Activated naive CD8-positive, alpha-beta T cell (primary cell): ENCODE measurements at regions not wholly inside any gene's neighbourhood (a gene's known extent, or its start where the extent isn't known, plus 50 kb on each side); places are given as distances from the start of the nearest gene placed in this dataset.
"Not testable (repeated sequence)": the region's sequence is repeated elsewhere in the genome, so short reads cannot be mapped to it uniquely, and the experiment has no call there.

ENCODE experiments used
- H3K27ac Mint-ChIP-seq: one replicate; pipeline ENCODE4 v1.8.0; 2021; ENCODE audit warnings: mixed read lengths
- H3K27me3 Mint-ChIP-seq: one replicate; pipeline ENCODE4 v1.8.0; 2021; ENCODE audit warnings: mixed read lengths
- H3K36me3 Mint-ChIP-seq: one replicate; pipeline ENCODE4 v1.8.0; 2021; ENCODE audit warnings: mixed read lengths
- H3K4me1 Mint-ChIP-seq: one replicate; pipeline ENCODE4 v1.8.0; 2021; ENCODE audit warnings: low read depth, mixed read lengths
- H3K4me3 Mint-ChIP-seq: one replicate; pipeline ENCODE4 v1.8.0; 2021; ENCODE audit warnings: mild to moderate bottlenecking, mixed read lengths
- H3K9me3 Mint-ChIP-seq: one replicate; pipeline ENCODE4 v1.8.0; 2021; ENCODE audit warnings: low read depth, mixed read lengths

GRCh38 chr13:21246761-21247452, 70.4 kb downstream of the MRPL57 start:
- H3K27ac Mint-ChIP-seq = no peak overlapping the region
- H3K27me3 Mint-ChIP-seq = peaks cover 4% of the 10 kb centered on the region
- H3K9me3 Mint-ChIP-seq = no peaks in the 10 kb centered on the region

DNA sequence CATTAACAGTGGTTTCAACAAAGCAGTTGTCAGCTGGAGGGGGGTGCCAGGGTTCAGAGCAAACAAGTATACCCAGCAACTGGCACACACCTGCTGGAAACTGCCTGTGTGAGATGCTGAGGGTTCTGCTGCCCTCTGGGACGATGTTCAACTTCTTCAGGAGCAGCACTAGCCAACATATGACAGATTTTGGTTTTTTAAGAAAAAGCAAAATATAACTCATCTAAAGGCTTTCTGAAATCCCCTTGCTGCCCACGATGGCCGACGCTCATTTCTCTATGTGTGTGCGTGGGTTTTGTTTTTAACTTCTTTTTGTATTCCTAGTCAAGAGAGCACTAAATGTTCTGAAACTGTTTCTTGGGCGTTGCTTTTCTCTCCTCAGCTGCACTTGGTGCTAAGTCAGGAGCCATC, 79.9 kb downstream of the MRPL57 start:
- Mint-ChIP-seq H3K4me1 (peaks cover 2% of the 10 kb centered on the region), H3K27me3 (no peaks in the 10 kb centered on the region), H3K9me3 (no peaks in the 10 kb centered on the region), H3K27ac (no peak overlapping the region), H3K4me3 (no peak overlapping the region), H3K36me3 (no peaks in the 10 kb centered on the region)

More at GRCh38 chr13:21246761-21247452, 70.4 kb downstream of the MRPL57 start:
- Mint-ChIP-seq H3K4me3 (no peak overlapping the region), H3K4me1 (no peaks in the 10 kb centered on the region), H3K36me3 (no peaks in the 10 kb centered on the region)

DNA sequence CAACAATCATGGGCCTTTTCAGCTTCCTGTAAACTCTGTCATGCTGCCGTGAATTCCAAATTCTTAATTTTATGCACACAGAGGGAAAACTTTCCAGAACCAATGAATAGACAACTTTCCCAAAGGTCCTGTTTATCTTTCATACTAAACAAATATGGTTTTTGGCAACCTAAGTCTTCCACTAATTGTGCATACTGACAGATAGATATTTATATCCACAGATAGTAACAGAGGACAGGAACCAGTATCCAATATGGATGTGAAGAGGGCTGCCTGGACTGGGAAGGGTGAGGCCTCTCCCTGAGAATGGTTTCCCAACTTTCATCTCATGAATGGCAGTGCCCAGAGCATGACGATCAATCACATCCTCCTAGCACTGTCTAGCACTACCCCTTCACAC, 80.4 kb downstream of the MRPL57 start:
- H3K4me1 Mint-ChIP-seq = peaks cover 2% of the 10 kb centered on the region
- H3K4me3 Mint-ChIP-seq = no peak overlapping the region
- H3K36me3 Mint-ChIP-seq = no peaks in the 10 kb centered on the region
- H3K27me3 Mint-ChIP-seq = no peaks in the 10 kb centered on the region
- H3K27ac Mint-ChIP-seq = no peak overlapping the region
- no peaks in the 10 kb centered on the region for H3K9me3 Mint-ChIP-seq

DNA sequence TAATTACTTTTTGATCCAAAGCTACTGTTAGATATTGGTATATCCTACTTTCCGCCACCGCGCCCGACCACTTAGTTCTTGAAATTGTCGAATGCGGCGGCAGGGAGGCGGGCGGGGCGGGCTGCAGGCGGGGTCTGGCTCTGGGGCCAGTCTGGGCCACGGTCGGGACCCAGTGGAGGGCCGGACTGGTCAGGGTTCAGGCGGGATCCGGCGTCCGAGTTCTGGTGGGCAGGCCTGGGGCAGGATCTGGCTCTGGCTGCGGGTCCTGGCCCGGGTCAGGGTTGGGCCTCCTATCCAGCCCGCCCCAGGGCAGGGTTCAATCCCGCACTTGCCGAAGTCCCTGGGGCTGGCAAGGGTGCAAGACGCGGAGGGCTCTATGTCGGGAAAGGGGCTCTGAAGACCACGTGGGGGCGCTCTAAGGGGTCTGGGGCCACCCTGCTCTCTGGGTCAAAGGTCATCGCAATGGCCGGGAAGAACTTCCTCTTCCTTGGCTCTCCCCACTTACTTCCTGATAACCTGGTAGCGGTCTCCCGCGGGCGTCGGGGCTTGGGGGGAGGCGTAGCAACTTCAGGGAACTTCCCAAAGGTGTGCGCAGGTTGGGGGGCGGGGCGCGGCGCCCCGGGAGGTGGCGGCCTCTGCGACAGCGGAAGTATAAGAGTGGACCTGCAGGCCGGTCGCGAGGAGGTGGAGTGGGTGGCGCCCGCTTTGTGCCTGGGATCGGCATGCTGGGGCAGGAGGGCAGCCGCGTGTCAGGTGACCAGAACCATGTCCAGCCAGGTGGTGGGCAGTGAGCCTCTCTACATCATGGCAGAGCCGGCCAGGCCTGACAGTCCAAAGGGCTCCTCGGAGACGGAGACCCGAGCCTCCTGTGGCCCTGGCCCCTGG, 83.4 kb downstream of the MRPL57 start:
- no peaks in the 10 kb centered on the region for H3K36me3 Mint-ChIP-seq
- no peaks in the 10 kb centered on the region for H3K27me3 Mint-ChIP-seq
- H3K9me3 Mint-ChIP-seq = no peaks in the 10 kb centered on the region
- H3K4me1 Mint-ChIP-seq = peaks cover 2% of the 10 kb centered on the region
- H3K27ac Mint-ChIP-seq = no peak overlapping the region
- no peak overlapping the region for H3K4me3 Mint-ChIP-seq

DNA sequence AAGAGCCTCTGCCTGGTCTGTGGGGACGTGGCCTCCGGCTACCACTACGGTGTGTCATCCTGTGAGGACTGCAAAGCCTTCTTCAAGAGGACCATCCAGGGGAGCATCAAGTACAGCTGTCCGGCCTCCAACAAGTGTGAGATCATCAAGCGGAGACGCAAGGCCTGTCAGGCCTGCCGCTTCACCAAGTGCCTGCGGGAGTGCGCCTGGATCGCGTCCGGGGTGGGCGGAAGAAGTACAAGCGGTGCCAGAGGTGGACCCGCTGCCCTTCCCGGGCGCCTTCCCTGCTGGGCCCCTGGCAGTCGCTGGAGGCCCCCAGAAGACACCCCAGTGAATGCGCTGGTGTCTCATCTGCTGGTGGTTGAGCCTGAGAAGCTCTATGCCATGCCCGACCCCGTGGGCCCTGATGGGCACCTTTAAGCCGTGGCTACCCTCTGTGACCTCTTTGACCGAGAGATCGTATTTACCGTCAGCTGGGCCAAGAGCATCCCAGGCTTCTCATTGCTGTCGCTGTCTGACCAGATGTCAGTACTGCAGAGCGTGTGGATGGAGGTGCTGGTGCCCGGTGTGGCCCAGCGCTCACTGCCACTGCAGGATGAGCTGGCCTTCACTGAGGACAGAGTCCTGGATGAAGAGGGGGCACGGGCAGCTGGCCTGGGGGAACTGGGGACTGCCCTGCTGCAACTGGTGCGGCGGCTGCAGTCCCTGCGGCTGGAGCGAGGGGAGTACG, 84.3 kb downstream of the MRPL57 start:
- not testable (repeated sequence) for H3K9me3 Mint-ChIP-seq, H3K4me3 Mint-ChIP-seq, H3K27me3 Mint-ChIP-seq, H3K36me3 Mint-ChIP-seq, H3K27ac Mint-ChIP-seq, H3K4me1 Mint-ChIP-seq

DNA sequence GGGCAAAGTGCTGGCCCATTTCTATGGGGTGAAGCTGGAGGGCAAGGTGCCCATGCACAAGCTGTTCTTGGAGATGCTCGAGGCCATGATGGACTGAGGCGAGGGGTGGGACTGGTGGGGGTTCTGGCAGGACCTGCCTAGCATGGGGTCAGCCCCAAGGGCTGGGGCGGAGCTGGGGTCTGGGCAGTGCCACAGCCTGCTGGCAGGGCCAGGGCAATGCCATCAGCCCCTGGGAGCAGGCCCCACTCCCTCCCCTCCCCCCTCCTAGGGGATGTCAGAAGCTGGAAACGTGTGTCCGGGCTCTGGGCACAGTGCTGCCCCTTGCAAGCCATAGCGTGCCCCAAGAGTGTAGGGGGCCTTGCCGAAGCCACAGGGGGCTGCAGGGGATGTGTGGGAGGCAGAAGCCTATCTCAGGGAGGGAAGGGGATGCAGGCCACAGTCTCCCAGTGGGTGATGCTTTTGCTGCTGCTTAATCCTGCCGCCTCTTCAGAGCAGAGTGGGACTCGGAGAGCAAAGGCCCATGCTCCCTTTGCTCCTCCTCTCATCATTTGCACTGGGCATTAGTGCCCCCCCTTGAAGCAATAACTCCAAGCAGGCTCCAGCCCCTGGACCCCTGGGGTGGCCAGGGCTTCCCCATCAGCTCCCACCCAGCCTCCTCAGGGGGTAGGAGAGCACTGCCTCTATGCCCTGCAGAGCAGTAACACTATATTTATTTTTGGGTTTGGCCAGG, 85.2 kb downstream of the MRPL57 start:
- H3K27me3 Mint-ChIP-seq, H3K27ac Mint-ChIP-seq, H3K9me3 Mint-ChIP-seq, H3K4me3 Mint-ChIP-seq, H3K4me1 Mint-ChIP-seq, H3K36me3 Mint-ChIP-seq: not testable (repeated sequence)

GRCh38 chr13:21263909-21264308, 87.5 kb downstream of the MRPL57 start:
- H3K4me3 Mint-ChIP-seq, H3K9me3 Mint-ChIP-seq, H3K27ac Mint-ChIP-seq, H3K36me3 Mint-ChIP-seq, H3K27me3 Mint-ChIP-seq, H3K4me1 Mint-ChIP-seq: not testable (repeated sequence)

- H3K9me3 Mint-ChIP-seq, H3K4me1 Mint-ChIP-seq, H3K27ac Mint-ChIP-seq, H3K4me3 Mint-ChIP-seq, H3K36me3 Mint-ChIP-seq, H3K27me3 Mint-ChIP-seq: not testable (repeated sequence)
Observed at GRCh38 chr13:21268485-21268884, 92.0 kb downstream of the MRPL57 start.

GRCh38 chr13:21272439-21272838, 96.0 kb downstream of the MRPL57 start:
- H3K4me1 Mint-ChIP-seq, H3K27ac Mint-ChIP-seq, H3K36me3 Mint-ChIP-seq, H3K27me3 Mint-ChIP-seq, H3K4me3 Mint-ChIP-seq, H3K9me3 Mint-ChIP-seq: not testable (repeated sequence)

GRCh38 chr13:21274457-21274856, 98.0 kb downstream of the MRPL57 start:
- not testable (repeated sequence) for H3K27ac Mint-ChIP-seq, H3K27me3 Mint-ChIP-seq, H3K4me1 Mint-ChIP-seq, H3K9me3 Mint-ChIP-seq, H3K36me3 Mint-ChIP-seq, H3K4me3 Mint-ChIP-seq

GRCh38 chr13:21282065-21282464, 105.6 kb downstream of the MRPL57 start:
- peaks cover 14% of the 10 kb centered on the region for H3K27me3 Mint-ChIP-seq
- H3K9me3 Mint-ChIP-seq = no peaks in the 10 kb centered on the region
- H3K4me1 Mint-ChIP-seq = no peaks in the 10 kb centered on the region
- no peak overlapping the region for H3K4me3 Mint-ChIP-seq
- no peak overlapping the region for H3K27ac Mint-ChIP-seq
- no peaks in the 10 kb centered on the region for H3K36me3 Mint-ChIP-seq

DNA sequence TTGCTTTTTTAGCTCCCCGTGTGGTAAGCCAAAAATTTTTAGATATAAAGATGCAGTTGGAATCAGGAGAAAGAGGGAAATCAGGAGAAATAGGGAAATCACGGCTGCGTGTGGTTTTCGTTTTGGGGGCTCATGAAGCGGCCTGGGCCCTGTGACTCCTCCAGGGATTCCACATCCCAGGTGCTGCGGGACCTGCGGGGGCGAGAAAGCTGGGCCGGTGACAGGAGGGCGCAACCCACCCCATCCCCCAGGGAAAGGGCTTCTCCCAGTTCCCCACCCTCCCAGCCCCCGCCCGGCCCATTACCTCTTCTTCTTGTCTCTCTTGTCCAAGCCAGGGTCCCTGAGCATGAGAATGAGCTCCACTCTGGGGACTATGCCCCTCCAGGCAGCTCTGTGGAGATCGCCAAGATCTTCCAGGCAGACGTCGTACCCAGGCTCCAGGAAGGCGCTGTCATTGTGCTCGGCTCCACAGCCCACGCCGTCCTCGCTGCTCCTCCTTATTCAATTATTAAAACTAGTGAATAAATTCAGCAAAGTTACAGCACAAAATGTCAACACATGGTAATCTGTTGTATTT, 111.0 kb downstream of the MRPL57 start:
- H3K27me3 Mint-ChIP-seq = peaks cover 12% of the 10 kb centered on the region
- no peaks in the 10 kb centered on the region for H3K4me1 Mint-ChIP-seq
- H3K4me3 Mint-ChIP-seq = no peak overlapping the region
- no peaks in the 10 kb centered on the region for H3K9me3 Mint-ChIP-seq
- no peak overlapping the region for H3K27ac Mint-ChIP-seq
- no peaks in the 10 kb centered on the region for H3K36me3 Mint-ChIP-seq

GRCh38 chr13:21289475-21289874, 113.0 kb downstream of the MRPL57 start:
- H3K9me3 Mint-ChIP-seq = no peaks in the 10 kb centered on the region
- H3K27ac Mint-ChIP-seq = no peak overlapping the region
- no peaks in the 10 kb centered on the region for H3K36me3 Mint-ChIP-seq
- H3K4me3 Mint-ChIP-seq = no peak overlapping the region
- H3K27me3 Mint-ChIP-seq = peaks cover 3% of the 10 kb centered on the region
- H3K4me1 Mint-ChIP-seq = no peaks in the 10 kb centered on the region

DNA sequence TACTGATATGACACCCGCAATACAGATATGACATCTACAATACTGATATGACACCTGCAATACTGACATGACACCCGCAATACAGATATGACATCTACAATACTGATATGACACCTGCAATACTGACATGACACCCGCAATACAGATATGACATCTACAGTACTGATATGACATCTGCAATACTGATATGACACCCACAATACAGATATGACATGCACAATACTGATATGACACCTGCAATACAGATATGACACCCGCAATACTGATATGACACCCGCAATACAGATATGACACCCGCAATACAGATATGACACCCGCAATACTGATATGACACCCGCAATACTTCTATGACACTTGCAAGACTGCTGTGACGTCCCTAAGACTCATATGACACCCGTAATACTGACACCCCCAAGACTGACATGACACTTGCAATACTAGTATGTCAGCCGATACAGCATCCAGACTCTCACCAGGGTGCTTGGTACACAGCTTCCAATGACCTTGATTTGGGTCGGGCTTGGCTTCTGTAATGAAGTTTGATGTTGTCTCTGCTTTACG, 114.1 kb downstream of the MRPL57 start:
- not testable (repeated sequence) for H3K4me3 Mint-ChIP-seq, H3K9me3 Mint-ChIP-seq, H3K4me1 Mint-ChIP-seq, H3K36me3 Mint-ChIP-seq, H3K27ac Mint-ChIP-seq, H3K27me3 Mint-ChIP-seq
